Lower leg skin (tissue), 4 donors: ENCODE measurements at regions not wholly inside any gene's neighbourhood (a gene's known extent, or its start where the extent isn't known, plus 50 kb on each side); places are given as distances from the start of the nearest gene placed in this dataset.

Experiments used
- DNase-seq, 2 donors: peaks; one replicate each; pipeline ENCODE4 v3.0.0-alpha.2; 2019; ENCODE audit warnings: low spot score in 2 of 2
- H3K4me3 ChIP-seq: fragments of 200-600 bp; sonication (generic); 2 replicates; pipeline ENCODE4 v1.5.1; 2017; ENCODE audit warnings: mild to moderate bottlenecking, low read depth; ENCODE audit not compliant: poor library complexity, severe bottlenecking
- CTCF ChIP-seq, 3 donors: fragments of 450-650 bp; IDR thresholded peaks; one replicate each; pipeline ENCODE4 v1.5.1; 2016; ENCODE audit warnings: antibody characterized with exemption in 3 of 3, mild to moderate bottlenecking in 3 of 3, moderate library complexity in 2 of 3
- POLR2A ChIP-seq, 2 donors: fragments of 450-650 bp; IDR thresholded peaks; one replicate each; pipeline ENCODE4 v1.6.1; 2016 to 2017; ENCODE audit warnings: antibody characterized with exemption in 2 of 2, mild to moderate bottlenecking in 1 of 2, moderate library complexity in 1 of 2
- WGBS, 2 donors: methylation state at CpG; one replicate each; pipeline ENCODE4 v1.1.5; 2018; 5-methylcytosine and 5-hydroxymethylcytosine counted together
- intact Hi-C: fragments of 100-400 bp; cut with DNase I; formaldehyde crosslinking; loops from one replicate; pipeline ENCODE4 v1.15.0; 2023; ENCODE audit warnings: low total_unique reads

DNA sequence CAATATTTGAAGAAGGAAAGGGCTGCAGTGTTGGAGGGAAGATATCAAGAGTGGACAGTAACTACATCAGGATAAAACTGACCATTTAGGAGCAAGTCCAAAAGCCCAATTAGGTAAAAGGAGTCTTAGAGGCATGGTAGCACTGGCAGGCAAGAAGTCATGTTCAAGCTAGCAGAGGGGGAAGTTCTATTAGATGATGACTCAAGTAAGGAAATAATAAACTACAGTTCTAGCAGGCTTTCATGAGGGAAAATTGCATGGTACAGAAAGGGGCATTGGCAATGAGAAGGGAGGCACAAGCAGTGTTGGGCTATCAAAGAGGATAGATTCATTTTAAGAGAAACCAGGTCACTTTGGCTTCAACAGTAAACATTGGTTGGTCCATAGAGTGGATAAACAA is 156.1 kb upstream of the PTPRK start:
- intact Hi-C loops: no loop called here
- DNase-seq: no peak
- no peak overlapping the region for H3K4me3 ChIP-seq
- no peak for TF ChIP-seq CTCF (IDR thresholded peaks at IDR 0.05)
- no peak for TF ChIP-seq POLR2A (IDR thresholded peaks at IDR 0.05)

DNA sequence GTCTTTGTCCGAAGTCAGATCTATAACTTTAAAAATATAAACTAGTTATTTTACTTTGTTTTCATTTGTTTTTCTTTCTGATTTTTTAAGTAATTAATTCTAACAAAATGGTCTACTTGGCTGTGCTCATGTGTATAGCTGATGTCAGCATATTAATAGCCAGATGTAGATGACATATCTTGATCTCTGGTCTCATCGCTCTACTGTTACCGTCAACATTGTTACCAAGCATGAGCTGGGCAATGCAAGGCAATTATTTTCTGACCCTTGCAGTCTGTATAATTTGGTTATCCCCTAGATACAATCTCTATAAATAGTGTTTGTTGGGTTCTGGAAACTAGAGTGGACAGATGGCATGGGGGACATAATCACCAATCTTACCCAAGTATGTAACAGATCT is 151.6 kb upstream of the PTPRK start:
- no peak overlapping the region for H3K4me3 ChIP-seq
- intact Hi-C loops: no loop called here
- no peak for TF ChIP-seq CTCF (IDR thresholded peaks at IDR 0.05)
- 77 to 90% methylated on average over 3 of the region's 3 CpGs for WGBS, 2 donors
- no peak for DNase-seq

- intact Hi-C loops: no loop called here
- WGBS, 2 donors: 88 to 89% methylated on average over 4 of the region's 4 CpGs
- no peak overlapping the region for H3K4me3 ChIP-seq
- DNase-seq: no peak
- TF ChIP-seq POLR2A (IDR thresholded peaks at IDR 0.05) (no peak), CTCF (IDR thresholded peaks at IDR 0.05) (no peak)
Measured at GRCh38 chr6:128667339-128667858, 147.0 kb upstream of the PTPRK start.

DNA sequence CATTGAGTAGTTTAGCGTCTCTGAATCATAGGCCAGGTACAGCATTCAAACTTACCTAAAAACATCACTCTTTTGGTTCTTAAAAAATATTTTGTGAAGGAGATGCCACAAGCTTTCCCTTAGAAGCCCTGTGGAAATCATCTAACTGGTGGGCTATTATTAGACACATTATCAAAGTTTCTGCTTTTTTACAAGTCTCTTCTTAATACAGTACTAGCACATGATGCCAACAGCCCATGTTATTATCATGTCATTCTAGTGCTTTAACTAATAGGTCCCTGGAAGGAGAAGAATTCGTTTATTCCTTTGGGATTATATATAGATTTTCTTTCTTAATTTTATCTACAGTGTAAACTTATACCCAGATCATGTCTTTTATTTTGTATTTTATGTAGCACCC is 146.0 kb upstream of the PTPRK start:
- TF ChIP-seq POLR2A (IDR thresholded peaks at IDR 0.05) (no peak), CTCF (IDR thresholded peaks at IDR 0.05) (no peak)
- no peak overlapping the region for H3K4me3 ChIP-seq
- DNase-seq: no peak
- WGBS, 2 donors: 79% methylated on average over 2 of the region's 2 CpGs
- intact Hi-C loops: no loop called here

- 81 to 91% methylated on average over 2 of the region's 2 CpGs for WGBS, 2 donors
- TF ChIP-seq POLR2A (IDR thresholded peaks at IDR 0.05) (no peak), CTCF (IDR thresholded peaks at IDR 0.05) (no peak)
- DNase-seq: no peak
Measured at GRCh38 chr6:128663238-128663637, 142.8 kb upstream of the PTPRK start.

DNA sequence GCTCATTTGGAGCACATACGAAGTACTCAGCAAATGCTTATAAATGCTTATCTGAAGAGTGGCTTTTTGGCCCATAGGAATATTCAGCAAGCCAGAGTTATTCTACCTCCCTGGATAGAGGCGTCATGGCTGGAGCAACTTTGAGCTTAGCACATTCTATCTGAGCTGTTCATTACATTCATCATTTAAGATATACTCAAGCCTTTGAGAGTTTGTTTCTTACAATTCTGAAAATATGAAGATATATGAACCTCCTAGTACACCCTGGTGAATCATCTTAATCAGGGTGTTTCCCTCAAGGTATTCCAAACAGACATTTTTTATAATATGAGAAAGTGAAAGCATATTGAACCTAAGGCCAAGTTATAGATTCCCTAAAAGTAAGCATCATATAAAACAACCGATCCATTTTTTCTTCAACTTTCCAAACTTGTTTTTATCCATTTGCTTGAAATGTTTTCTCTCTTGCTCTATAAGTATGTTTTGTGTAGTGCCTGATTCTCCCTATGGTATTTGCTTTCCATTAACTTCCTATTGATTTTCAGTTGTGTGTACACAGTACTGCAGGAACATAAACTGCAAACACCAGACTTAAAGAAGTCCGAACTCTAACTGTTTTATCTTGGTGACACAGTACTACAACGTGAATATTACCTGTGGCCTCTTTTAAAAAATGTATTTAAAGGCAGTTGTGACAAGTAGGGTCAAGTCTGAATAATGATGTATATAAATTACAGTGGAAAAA is 139.7 kb upstream of the PTPRK start:
- no peak overlapping the region for H3K4me3 ChIP-seq
- no peak for DNase-seq
- WGBS, 2 donors: 55 to 60% methylated on average over 5 of the region's 5 CpGs
- intact Hi-C loops: no loop called here
- TF ChIP-seq POLR2A (IDR thresholded peaks at IDR 0.05) (no peak), CTCF (IDR thresholded peaks at IDR 0.05) (no peak)

More at GRCh38 chr6:128663238-128663637, 142.8 kb upstream of the PTPRK start:
- intact Hi-C loops: no loop called here
- H3K4me3 ChIP-seq: no peak overlapping the region
